Activated CD8-positive, alpha-beta T cell treated with anti-CD3 and anti-CD28 coated beads for 36 hours (primary cell): ENCODE measurements at regions not wholly inside any gene's neighbourhood (a gene's known extent, or its start where the extent isn't known, plus 50 kb on each side); places are given as distances from the start of the nearest gene placed in this dataset.

Experiments used
- ATAC-seq: fragments of 200-7000 bp; cut with Tn5 transposase; one replicate; pipeline ENCODE4 v1.10.0; 2021; ENCODE audit warnings: mild to moderate bottlenecking, moderate library complexity
- CTCF ChIA-PET: fragments of 350-600 bp; sonication (Branson Sonifier 250); formaldehyde crosslinking; loops from one replicate; lab custom pipeline; 2021; ENCODE audit warnings: antibody characterized with exemption; lab: Charles Lee
- POLR2A ChIA-PET: fragments of 350-600 bp; sonication (Branson Sonifier 250); formaldehyde crosslinking; loops from one replicate; lab custom pipeline; 2021; ENCODE audit warnings: antibody characterized with exemption; lab: Charles Lee
- DNase-seq: peaks from one replicate; pipeline ENCODE4 v3.0.0-alpha.2; 2020
- H3K27ac Mint-ChIP-seq: one replicate; pipeline ENCODE4 v1.8.0; 2021; ENCODE audit warnings: mild to moderate bottlenecking, mixed read lengths
- H3K27me3 Mint-ChIP-seq: one replicate; pipeline ENCODE4 v1.8.0; 2021; ENCODE audit warnings: mixed read lengths
- H3K36me3 Mint-ChIP-seq: one replicate; pipeline ENCODE4 v1.8.0; 2021; ENCODE audit warnings: low read depth, mixed read lengths
- H3K4me1 Mint-ChIP-seq: one replicate; pipeline ENCODE4 v1.8.0; 2021; ENCODE audit warnings: low read depth, mixed read lengths
- H3K4me3 Mint-ChIP-seq: one replicate; pipeline ENCODE4 v1.8.0; 2021; ENCODE audit warnings: mild to moderate bottlenecking, moderate library complexity, mixed read lengths
- H3K9me3 Mint-ChIP-seq: one replicate; pipeline ENCODE4 v1.8.0; 2021; ENCODE audit warnings: mixed read lengths
- intact Hi-C: fragments of 100-400 bp; cut with micrococcal nuclease; formaldehyde crosslinking; loops from one replicate; pipeline ENCODE4 v1.10.0; 2022
- TF ChIP-seq, protein P1 (sequence below): fragments of 200-600 bp; IDR thresholded peaks from one replicate; pipeline ENCODE4 v1.8.0; 2022; ENCODE audit warnings: antibody characterized with exemption, mild to moderate bottlenecking

DNA sequence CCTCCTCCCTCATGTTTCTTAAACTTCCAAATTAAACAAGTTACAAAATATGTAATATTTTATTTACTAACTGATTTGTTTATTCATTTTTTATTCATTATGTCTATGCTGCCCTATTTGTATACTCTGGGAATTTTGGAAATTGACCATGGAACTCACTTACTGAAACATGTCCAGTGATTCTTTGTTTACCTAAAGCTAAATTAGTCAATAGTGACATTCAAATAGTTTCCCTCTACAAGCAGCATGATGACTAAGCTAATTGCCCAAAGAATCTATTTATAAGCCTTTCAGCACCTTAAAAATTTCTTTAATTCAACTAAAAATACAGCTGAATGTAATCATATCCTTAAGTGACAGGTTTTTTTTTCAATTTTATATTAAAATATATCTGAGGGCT is 437.7 kb downstream of the SI start:
- no peaks in the 10 kb centered on the region for H3K36me3 Mint-ChIP-seq
- H3K27ac Mint-ChIP-seq: no peak overlapping the region
- ChIA-PET POLR2A (no interaction called here), CTCF (no interaction called here)
- H3K27me3 Mint-ChIP-seq: no peaks in the 10 kb centered on the region
- no peaks in the 10 kb centered on the region for H3K9me3 Mint-ChIP-seq
- ATAC-seq: no peak
- intact Hi-C loops: no loop called here
- H3K4me3 Mint-ChIP-seq: no peak overlapping the region
- TF ChIP-seq, protein P1, sequence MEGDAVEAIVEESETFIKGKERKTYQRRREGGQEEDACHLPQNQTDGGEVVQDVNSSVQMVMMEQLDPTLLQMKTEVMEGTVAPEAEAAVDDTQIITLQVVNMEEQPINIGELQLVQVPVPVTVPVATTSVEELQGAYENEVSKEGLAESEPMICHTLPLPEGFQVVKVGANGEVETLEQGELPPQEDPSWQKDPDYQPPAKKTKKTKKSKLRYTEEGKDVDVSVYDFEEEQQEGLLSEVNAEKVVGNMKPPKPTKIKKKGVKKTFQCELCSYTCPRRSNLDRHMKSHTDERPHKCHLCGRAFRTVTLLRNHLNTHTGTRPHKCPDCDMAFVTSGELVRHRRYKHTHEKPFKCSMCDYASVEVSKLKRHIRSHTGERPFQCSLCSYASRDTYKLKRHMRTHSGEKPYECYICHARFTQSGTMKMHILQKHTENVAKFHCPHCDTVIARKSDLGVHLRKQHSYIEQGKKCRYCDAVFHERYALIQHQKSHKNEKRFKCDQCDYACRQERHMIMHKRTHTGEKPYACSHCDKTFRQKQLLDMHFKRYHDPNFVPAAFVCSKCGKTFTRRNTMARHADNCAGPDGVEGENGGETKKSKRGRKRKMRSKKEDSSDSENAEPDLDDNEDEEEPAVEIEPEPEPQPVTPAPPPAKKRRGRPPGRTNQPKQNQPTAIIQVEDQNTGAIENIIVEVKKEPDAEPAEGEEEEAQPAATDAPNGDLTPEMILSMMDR: no peak
- no peaks in the 10 kb centered on the region for H3K4me1 Mint-ChIP-seq
- DNase-seq: no peak

DNA sequence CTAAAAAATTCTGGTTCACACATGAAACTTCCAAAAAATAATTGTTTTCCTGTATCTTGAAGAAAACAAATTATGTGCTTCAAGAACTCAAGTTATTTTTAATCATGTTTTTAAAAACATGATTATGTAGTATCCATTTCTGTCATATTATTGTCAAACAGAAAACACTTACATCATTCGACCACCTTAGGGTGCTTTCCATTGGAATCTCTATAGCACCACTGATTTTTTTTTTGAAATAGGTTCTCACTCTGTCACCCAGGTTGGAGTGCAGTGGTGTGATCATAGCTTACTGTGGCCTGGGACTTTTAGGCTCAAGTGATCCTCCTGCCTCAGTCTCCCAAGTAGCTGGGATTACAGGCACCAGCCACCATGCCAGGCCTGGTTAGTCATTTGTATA is 457.3 kb downstream of the SI start:
- H3K27me3 Mint-ChIP-seq: no peaks in the 10 kb centered on the region
- H3K4me1 Mint-ChIP-seq: no peaks in the 10 kb centered on the region
- DNase-seq (no peak), ATAC-seq (no peak)
- ChIA-PET POLR2A (no interaction called here), CTCF (no interaction called here)
- TF ChIP-seq, protein P1: no peak
- H3K36me3 Mint-ChIP-seq: no peaks in the 10 kb centered on the region
- H3K27ac Mint-ChIP-seq: no peak overlapping the region
- intact Hi-C loops: no loop called here
- H3K9me3 Mint-ChIP-seq: peaks cover 4% of the 10 kb centered on the region
- no peak overlapping the region for H3K4me3 Mint-ChIP-seq

DNA sequence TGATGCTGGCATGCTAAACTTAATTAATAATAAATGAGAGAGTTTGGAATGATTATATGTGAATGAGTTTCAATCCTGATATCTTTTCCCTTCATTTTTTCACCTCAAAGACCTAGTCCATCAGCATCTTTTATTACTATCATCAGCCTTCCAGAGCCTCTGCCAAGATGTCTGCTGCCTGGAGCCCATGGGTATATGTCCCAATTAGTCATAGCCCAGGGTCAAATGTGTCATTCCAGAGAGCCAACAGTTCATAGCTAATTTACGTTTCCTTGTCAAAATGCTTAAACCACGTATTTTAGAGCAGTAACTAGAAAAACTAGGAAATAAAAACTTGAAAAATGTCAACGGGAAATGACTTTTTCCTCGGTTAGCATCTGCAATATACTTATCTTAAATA is 457.9 kb downstream of the SI start:
- Mint-ChIP-seq H3K4me3 (no peak overlapping the region), H3K36me3 (no peaks in the 10 kb centered on the region), H3K4me1 (no peaks in the 10 kb centered on the region), H3K27me3 (no peaks in the 10 kb centered on the region), H3K9me3 (peaks cover 6% of the 10 kb centered on the region), H3K27ac (no peak overlapping the region)
- ChIA-PET CTCF (no interaction called here), POLR2A (no interaction called here)
- DNase-seq (no peak), ATAC-seq (no peak)
- TF ChIP-seq, protein P1: no peak
- intact Hi-C loops: no loop called here

DNA sequence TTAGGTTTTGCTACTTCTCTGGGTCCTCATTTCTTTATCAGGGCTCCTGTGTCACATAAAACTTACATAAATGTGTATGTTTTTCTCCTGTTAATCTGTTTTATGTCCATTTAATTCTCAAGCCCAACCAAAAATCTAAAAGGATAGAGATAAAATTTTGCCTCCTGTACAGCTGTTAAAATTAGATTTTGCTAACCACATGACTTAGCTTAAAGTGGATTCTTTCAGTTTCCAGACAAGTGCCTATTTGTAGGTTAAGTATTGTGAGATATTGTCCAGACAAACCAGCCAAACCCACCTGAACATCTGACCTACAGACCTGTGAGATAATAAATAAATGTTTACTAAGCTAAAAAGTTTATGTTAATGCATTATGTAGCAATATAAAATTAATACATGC is 465.5 kb downstream of the SI start:
- Mint-ChIP-seq H3K27me3 (no peaks in the 10 kb centered on the region), H3K36me3 (no peaks in the 10 kb centered on the region)
- TF ChIP-seq, protein P1: no peak

DNA sequence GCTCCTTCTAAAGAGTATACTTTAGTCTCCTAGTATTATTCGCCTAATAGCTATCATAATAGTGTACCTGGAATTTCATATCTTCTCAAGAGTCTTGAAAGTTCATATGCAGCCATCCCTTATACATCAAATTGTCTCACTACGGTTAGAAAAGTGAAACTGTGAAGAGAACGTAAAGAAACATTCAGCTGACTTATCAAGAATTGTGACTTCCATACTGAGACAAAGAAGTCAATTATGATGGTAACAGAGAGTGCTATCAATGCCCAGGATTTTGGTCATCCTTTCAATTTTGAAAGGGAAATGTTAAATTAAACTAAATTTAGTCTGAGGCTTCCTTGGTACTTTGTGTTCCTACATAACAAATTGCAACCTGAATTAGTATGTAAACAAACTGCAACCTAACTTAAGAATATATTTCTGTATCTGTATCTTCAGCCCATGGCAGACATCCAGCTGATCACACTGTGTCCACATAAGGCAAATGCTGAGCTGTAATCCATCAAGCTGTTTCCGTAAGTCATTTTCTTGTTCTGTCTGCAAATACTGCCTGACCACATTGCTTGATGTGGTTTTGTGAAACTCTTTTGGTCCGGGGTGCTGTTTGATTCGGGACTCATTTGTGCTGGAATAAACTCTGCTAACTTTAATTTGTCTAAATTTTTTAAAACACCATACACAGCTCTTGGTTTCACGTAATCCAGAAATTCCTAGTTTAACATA is 469.6 kb downstream of the SI start:
- H3K4me1 Mint-ChIP-seq: no peaks in the 10 kb centered on the region
- no peak overlapping the region for H3K4me3 Mint-ChIP-seq
- H3K27me3 Mint-ChIP-seq: no peaks in the 10 kb centered on the region
- ChIA-PET CTCF (no interaction called here), POLR2A (no interaction called here)
- intact Hi-C loops: no loop called here
- peaks cover 7% of the 10 kb centered on the region for H3K9me3 Mint-ChIP-seq
- H3K27ac Mint-ChIP-seq: no peak overlapping the region
- H3K36me3 Mint-ChIP-seq: no peaks in the 10 kb centered on the region
- ATAC-seq (no peak), DNase-seq (no peak)
- TF ChIP-seq, protein P1: no peak

More for the DNA sequence above, 465.5 kb downstream of the SI start:
- ChIA-PET CTCF (no interaction called here), POLR2A (no interaction called here)
- Mint-ChIP-seq H3K27ac (no peak overlapping the region), H3K9me3 (peaks cover 4% of the 10 kb centered on the region), H3K4me3 (no peak overlapping the region), H3K4me1 (no peaks in the 10 kb centered on the region)
- DNase-seq: no peak
- ATAC-seq: no peak
- intact Hi-C loops: no loop called here
